GM19023 (cell line): ENCODE measurements at regions not wholly inside any gene's neighbourhood (a gene's known extent, or its start where the extent isn't known, plus 50 kb on each side); places are given as distances from the start of the nearest gene placed in this dataset.
"Not testable (repeated sequence)": the region's sequence is repeated elsewhere in the genome, so short reads cannot be mapped to it uniquely, and the experiment has no call there.

ENCODE experiments used
- ATAC-seq: cut with Tn5 transposase; IDR thresholded peaks from one replicate; pipeline ENCODE4 v1.9.1; 2021; ENCODE audit warnings: mild to moderate bottlenecking, moderate library complexity; ENCODE audit not compliant: unreplicated experiment

DNA sequence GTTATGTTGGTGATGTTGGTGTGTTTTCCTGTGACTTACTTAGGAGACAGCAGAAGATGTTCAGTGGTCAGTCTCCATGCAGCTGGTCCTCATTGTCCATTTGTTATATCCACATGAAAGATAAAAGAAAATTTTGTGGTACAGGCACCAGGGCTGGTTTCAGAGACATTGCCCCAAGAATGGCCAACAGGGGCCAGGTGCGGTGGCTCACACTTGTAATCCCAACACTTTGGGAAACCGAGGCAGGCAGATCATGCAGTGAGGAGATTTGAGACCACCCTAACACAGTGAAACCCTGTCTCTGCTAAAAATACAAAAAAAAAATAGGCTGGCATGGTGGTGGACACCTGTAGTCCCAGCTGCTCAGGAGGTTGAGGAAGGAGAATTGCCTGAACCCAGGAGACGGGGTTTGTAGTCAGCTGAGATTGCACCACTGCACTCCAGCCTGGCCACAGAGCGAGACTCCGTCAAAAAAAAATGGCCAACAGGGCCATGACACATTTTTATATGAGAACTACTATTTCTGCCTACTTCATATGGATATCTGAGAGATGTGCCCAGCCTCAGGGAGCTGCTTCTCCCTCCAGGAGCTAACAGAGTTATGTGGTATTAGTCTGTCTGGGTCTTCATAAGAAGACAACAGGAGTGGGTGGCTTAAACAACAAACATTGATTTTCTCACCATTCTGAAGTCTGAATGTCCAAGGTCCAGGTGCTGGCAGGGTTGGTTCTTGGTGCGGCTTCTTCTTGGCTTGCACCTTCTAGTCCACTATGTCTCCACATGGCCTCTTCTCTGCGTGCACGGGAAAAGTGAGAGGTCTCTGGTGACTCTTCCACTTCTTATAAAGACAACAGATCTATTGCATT lies 821.7 kb downstream of the TMEM121 start:
- no peak for ATAC-seq

GRCh38 chr14:106348873-106349540 lies 822.6 kb downstream of the TMEM121 start:
- ATAC-seq, result not testable (repeated sequence)

GRCh38 chr14:106349678-106350457 lies 823.5 kb downstream of the TMEM121 start:
- not testable (repeated sequence) for ATAC-seq

DNA sequence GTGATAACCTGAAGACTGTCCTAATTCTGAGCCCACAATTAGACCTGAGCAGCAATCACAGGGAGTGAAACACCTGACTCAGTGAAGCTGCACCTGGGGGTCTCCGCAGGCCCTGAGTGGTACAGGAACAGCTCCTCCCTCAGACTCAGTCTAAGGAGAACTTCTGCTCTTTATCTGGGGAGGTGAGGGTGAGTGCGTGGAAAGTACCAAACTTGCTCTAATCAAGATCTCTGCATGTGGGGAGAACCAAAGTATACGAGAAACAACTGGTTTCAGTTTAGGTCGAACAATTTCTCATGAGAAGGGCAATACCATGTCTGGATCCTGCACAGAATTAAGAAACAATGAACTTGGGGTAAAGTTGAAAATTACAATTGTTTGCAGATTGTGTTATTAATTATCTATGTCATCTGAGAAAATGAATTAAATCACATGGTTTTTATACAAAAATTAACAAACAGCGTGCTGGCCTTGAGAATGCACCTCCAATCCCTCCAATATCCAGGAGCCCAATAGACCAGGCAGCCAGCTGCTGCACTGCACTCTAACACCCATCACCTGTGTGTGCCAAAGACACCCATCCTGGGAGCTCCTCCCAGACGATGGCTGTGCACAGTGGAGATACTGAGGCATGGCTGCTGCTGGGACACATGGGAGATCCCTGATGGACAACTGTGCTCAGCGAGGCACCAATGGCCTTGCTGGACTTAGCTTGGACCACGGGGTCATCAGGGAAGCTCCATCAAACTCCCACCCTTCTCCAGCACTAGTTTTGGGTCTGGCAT lies 828.8 kb downstream of the TMEM121 start:
- not testable (repeated sequence) for ATAC-seq

- not testable (repeated sequence) for ATAC-seq
These were observed 829.7 kb downstream of the TMEM121 start for GRCh38 chr14:106355881-106356642.

DNA sequence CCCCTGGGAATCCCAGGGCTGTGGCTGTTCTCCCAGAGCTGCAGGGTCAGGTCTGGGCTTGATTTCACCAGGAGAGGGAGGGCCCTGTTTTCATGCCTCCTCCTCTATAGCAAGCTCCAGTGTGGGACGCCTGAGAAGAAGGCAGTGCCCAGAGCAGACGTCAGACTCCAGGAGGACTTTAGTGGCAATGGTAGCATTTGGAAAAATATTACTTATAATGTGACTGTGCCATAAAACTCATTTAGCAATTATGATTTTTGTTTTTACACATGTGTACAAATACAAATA lies 830.2 kb downstream of the TMEM121 start:
- ATAC-seq, result not testable (repeated sequence)

DNA sequence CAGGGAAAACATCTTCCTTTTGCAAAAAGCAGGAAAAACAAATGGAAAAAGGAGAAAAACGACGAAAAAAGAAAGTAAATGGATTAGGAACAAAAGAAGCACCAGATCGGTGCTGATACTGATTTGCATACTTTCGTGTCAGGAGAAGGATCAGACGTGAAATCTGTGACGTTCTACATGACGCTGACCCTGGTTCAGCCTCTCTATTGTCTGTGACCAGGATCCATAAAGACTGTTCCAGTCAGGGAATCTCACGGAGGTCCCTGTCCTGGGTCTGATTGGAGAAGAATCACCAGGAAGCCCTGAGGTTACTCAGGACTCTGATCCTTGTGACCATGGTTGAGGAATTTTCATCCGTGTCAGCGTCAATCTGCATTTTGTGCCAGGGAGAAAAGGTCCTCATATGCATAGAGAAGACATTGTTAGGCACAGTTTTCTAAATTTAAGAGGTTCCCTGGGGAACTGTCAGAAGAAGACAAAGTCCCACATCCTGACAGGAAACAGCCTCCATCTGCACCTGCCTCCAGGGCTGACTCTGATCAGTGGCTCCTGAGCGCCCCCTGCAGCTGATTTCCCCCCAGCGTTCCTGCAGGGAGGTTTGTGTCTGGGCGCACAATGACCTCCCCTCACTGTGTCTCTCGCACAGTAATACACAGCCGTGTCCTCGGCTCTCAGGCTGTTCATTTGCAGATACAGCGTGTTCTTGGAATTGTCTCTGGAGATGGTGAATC lies 832.9 kb downstream of the TMEM121 start:
- not testable (repeated sequence) for ATAC-seq

GRCh38 chr14:106365371-106365770 lies 839.0 kb downstream of the TMEM121 start:
- ATAC-seq, result not testable (repeated sequence)

DNA sequence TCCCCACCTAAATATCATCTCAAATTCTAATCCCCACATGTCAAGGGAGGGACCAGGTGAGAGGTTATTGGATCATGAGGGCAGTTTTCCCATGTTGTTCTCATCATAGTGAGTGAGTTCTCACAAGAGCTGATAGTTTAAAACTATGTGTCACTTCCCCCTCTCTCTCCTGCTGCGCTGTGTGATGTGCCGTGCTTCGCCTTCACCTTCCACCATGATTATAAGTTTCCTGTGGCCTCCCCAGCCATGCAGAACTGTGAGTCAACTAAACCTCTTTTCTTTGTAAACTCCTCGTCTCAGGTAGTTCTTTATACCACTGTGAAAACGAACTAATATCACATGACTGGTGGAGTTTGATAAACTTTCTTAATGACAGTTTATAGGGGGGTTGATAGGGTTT lies 839.5 kb downstream of the TMEM121 start:
- ATAC-seq, result not testable (repeated sequence)

GRCh38 chr14:106366971-106367370 lies 840.6 kb downstream of the TMEM121 start:
- not testable (repeated sequence) for ATAC-seq

DNA sequence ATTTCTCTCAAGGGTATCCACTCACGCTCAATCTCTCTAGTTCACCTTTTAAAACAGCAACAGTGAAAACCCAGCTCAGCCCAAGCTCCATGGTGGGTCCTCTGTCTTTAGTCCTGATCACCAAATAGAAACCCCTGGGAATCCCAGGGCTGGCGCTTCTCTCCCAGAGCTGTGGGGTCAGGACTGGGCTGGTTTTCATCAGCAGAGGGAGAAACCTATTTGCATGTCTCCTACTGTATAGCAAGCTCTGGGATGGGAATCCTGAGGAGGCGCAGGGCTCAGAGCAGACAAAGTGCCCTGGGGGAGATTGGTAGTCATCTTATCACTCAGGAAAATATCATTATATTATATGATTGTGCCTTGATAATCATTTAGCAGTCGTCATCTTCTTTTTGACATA lies 843.1 kb downstream of the TMEM121 start:
- ATAC-seq, result not testable (repeated sequence)

GRCh38 chr14:106372870-106373652 lies 846.7 kb downstream of the TMEM121 start:
- ATAC-seq, result no peak

GRCh38 chr14:106373653-106374110 lies 847.3 kb downstream of the TMEM121 start:
- not testable (repeated sequence) for ATAC-seq

DNA sequence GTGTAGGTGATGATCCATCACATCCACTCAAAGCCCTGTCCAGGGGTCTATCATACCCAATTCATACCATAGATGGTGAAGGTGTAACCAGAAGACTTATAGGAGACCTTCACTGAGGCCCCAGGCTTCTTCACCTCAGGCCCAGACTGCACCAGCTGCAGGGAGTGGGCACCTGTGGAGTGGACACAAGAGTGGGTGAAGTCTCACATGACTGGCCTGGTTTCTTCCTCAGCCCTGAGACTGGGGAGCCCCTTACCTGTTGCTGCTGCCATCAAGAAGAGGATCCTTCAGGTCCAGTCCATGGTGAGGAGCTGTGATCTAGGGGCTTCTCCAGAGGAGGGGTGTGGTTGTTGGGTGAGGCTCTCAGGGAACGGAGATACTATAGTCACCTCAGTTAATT lies 851.0 kb downstream of the TMEM121 start:
- ATAC-seq, result no peak

- ATAC-seq, result no peak
These were observed 851.8 kb downstream of the TMEM121 start for GRCh38 chr14:106378191-106378590.

- ATAC-seq, result no peak
These were observed 854.4 kb downstream of the TMEM121 start for GRCh38 chr14:106380740-106381139.

DNA sequence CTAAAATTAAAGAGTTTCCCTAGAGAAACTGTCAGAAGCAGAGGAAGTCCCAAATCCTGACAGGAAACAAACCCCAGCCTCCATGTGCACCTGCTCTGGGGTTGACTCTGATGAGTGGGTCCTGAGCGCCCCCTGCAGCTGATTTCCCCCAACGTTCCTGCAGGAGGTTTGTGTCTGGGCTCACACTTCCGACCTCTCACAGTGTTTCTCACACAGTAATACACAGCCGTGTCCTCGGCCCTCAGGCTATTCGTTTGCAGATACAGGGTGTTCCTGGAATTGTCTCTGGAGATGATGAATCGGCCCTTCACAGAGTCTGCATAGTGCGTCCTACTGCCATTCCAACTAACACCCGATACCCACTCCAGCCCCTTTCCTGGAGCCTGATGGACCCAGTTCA lies 862.8 kb downstream of the TMEM121 start:
- not testable (repeated sequence) for ATAC-seq

- no peak for ATAC-seq
These were observed 864.0 kb downstream of the TMEM121 start for GRCh38 chr14:106390401-106390800.
